Stimulated activated CD4-positive, alpha-beta T cell treated with anti-CD3 and anti-CD28 coated beads, Interleukin-4, amount 100 ng/mL, for 48 hours (primary cell): ENCODE measurements at regions not wholly inside any gene's neighbourhood (a gene's known extent, or its start where the extent isn't known, plus 50 kb on each side); places are given as distances from the start of the nearest gene placed in this dataset.
A peak's percentile ranks its signal among the peaks of the same experiment; 100 is the strongest.

Experiments used
- DNase-seq, 2 donors: peaks; one replicate each; pipeline ENCODE4 v3.0.0-alpha.2; 2020; ENCODE audit warnings: low read depth in 2 of 2

DNA sequence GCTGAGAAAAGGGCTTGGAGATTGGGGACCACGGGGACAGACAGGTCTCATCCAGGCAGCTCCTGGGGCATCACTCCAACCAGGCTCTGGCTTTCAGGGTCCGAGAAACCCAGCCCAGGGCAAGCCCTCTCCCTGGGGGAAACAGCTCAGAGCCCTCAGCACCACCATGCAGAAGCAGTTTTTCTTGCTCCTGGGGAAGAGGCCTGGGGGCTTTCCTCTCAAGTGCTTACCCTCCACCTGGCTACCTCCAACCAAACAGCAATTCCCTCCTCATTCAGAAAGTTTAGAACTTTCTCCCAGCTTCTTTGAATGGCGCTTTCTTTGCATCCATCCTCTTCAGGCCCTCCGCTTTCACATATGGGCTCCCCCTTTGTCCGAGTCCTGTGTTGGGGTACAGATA, 110.4 kb upstream of the PHACTR3 start:
- no peak for DNase-seq

DNA sequence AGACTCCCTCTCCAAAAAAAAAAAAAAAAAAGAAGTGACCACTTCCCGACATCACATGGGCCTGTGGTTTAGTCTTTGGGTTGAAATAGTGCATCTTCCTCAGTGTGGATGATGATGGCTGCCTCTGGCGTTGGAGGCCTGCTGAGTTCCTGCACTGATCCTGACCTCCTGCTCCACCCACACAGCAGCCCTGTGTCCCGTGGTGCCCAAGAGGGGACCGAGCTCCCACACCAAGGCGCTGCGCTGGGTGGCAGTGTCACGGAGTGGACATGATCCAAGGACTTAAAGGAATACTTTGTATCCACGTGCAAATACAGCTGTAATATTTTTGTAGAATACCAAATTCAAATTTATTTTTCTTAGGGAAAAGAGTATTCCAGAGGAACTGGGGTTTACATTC, 109.2 kb upstream of the PHACTR3 start:
- DNase-seq = no peak

- peak; percentile 56 to 60 for DNase-seq
Observed at GRCh38 chr20:59495894-59496510, 108.3 kb upstream of the PHACTR3 start.

DNA sequence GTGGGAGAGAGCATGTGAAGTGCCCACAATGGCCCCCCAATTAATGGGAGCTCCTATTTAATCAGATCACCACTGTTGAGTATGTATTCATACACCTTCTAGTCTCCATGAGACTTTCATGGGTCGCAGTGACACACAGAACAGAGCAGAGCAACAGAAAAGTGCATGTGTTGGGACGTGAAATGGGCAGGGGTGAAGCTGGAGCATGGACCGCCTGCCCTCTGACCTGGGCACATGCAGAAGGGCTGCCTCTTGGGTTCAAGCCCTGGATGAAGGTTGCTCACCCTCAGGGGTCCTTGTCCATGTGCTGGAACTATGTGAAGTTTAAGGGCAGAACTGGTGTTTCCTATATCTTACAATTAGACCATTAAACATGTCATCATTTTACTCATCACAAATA, 106.0 kb upstream of the PHACTR3 start:
- DNase-seq = no peak

- DNase-seq = no peak
Observed at GRCh38 chr20:59499863-59500262, 104.5 kb upstream of the PHACTR3 start.

DNA sequence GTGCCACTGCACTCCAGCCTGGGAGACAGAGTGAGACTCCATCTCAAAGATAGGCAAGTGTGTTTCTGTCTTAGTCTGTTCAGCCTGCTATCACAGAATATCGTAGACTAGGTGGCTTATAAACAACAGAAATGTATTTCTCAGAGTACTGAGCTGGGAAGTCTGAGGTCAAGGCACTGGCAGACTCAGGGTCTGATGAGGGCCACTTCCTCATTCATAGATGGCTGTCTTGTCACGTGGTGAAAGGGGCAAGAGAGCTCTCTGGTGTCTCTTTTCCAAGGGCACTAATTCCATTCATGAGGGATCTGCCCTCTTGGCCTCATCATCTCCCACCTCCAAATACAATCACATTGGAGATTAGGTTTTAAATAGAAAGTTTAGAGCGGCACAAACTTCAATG, 95.6 kb upstream of the PHACTR3 start:
- no peak for DNase-seq

- no peak for DNase-seq
Observed at GRCh38 chr20:59512651-59513050, 91.7 kb upstream of the PHACTR3 start.

DNA sequence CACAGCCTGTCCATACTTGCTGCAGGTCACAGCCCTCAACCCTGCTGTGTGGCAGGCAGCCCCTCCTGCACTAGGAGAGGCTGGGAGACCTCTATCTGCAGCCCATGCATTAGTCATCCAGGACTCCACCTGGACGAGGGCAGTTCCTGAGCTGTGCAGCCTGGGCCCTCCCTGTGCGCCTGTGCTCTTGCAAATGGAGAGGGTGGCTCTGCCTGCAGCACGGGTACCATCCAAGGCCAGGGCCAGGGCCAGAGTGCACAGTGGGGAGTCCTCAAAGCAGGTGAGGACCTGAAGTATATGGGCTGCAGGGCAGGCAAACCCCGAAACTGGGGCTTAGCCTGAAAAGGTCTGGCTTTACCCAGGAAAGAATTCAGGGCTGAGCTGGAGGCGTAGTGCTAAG, 89.8 kb upstream of the PHACTR3 start:
- DNase-seq = no peak

DNA sequence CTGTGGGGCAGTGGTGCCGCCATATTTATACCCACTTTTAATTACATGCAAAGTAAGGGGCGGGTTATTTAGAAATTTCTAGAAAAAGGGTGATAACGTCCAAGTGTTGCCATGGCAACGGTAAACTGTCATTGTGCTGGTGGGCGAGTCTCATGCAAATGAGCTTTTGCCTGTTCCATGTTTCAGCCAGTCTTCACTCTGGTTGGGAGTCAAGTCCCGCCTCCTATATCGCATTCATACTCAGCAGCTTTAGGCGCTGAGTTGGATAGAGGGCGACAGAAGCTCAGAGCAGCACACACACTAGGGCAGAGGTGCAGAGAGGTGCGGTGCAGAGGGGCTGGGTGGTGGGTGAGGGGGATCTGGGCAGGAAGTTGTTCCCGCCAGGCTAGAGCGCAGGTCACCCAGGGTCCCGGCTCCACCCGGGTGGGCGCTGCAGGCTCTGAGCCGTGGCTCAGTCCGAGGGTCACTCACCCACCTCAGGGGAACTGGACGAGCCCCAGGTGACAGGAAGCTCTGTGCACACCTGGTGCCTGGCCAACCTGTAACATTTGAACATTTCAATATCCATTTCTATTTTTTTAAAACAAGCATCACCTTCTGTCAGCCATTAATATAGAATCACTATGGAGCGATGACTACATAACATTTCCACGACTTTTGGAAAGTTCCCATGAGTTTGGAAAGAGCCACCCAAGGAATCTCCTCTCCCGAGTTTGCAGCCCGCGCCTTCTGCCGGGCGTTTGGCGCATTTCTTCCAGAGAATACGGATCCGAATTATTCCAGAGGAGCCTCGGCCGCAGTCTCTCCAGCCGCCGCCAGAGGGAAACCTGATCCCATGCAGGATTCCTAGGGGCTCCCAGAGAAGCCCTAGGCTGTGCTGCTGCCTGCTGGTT, 89.1 kb upstream of the PHACTR3 start:
- DNase-seq = peak in 1 of 2 donors; percentile 18

GRCh38 chr20:59515906-59516209, 88.5 kb upstream of the PHACTR3 start:
- DNase-seq = no peak

DNA sequence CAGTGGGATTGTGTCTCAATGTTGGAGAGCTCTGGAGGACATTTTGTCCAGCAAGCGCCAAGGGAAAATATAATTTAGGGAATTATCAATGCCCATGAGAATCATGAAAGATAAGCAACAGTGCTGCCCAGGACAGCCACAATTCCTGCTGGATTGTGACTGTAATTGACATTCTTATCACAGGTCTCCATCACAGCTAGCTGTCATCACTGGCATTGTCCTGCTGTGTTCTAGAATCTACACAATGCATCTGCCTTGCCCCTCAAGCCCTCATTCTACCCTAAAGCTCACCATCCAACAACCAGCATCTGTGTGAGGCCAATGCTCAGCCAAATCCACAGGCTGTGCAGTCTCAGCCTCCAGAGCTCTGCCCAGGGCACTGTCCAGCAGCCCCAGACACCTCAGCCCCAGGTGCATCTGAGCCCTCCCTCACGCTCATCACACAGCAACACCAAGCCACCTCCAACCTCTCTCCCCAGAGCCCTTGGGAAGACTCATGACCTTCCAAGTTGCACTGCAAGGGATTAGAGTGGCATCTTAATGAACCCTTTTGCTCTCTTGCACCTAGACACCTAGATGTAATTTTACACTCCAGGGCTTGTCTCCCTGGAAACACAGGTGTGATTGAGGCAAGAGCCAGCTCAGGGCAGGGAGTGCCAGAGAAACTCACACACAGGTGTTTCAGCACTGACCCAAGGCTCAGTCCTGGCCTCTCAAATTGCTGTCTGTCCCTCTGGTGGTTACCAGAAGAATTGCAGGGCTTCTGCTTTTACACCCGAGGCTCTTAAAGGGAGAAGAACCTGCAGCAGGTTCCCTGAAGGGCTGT, 85.2 kb upstream of the PHACTR3 start:
- peak in 1 of 2 donors; percentile 8 for DNase-seq

- DNase-seq = no peak
Observed at GRCh38 chr20:59519707-59520014, 84.7 kb upstream of the PHACTR3 start.

GRCh38 chr20:59520814-59521213, 83.5 kb upstream of the PHACTR3 start:
- DNase-seq = no peak

- DNase-seq = peak; percentile 23 to 27
Observed at GRCh38 chr20:59525500-59526241, 78.7 kb upstream of the PHACTR3 start.

- no peak for DNase-seq
Observed at GRCh38 chr20:59526242-59527225, 77.8 kb upstream of the PHACTR3 start.

DNA sequence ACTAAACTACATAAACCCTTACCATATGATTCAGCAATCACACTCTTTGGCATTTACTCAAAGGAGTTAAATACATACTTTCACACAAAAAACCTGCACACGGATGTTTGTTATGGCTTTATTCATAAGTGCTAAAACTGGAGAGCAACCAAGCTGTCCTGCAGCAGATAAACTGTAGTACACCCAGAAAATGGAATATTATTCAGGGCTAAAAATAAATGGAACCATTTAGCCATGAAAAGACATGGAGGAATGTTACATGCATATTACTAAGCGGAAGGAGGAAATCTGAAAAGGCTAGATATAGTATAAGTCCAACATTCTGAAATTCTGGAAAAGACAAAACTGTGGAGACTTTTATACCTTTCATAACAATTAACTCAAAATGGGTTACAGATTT, 73.6 kb upstream of the PHACTR3 start:
- no peak for DNase-seq

DNA sequence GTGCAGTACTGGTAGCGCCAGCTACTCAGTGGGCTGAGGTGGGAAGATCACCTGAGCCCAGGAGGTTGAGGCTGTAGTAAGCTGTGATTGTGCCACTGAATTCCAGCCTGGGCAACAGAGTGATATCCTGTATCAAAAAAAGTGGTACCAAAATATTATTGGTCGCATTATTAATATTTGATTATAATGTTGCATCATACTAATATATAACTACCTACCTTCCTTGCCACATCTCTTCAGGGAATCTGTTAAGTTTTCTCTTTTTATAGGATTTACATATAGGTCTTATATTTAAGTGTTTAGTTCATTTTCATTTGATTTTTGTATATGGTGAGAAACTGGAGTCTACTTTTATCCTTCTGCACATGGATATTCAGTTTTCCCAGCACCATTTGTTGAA, 66.3 kb upstream of the PHACTR3 start:
- DNase-seq = no peak

DNA sequence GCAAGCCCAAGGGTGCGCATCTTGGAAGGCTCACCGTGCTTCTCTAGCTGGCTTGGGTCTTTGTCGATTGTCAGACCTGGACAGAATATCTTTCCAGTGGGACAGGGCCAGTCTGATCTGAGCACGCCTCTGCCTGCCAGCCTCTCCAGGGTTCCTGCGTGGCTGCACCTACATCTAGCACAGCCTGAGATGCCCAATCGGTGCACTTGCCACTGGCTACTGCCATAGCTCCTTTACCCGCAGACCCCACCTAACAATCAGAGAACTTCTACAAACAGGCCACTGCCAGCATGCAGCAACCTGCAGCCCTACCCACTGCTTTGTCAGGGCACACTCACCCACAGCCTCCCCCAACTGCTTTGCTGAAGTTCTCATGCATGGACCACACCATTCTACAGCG, 56.7 kb upstream of the PHACTR3 start:
- DNase-seq = no peak
